NAMALWA (cell line): ENCODE measurements at regions not wholly inside any gene's neighbourhood (a gene's known extent, or its start where the extent isn't known, plus 50 kb on each side); places are given as distances from the start of the nearest gene placed in this dataset.
"Not testable (repeated sequence)": the region's sequence is repeated elsewhere in the genome, so short reads cannot be mapped to it uniquely, and the experiment has no call there.

Experiments used
- DNase-seq: peaks from one replicate; pipeline ENCODE4 v3.0.0-alpha.2; 2015; ENCODE audit warnings: low spot score

GRCh38 chrX:121172703-121173102 lies 125.3 kb downstream of the GLUD2 start:
- DNase-seq = no peak

- DNase-seq = no peak
Observed at GRCh38 chrX:121179972-121180371, 132.6 kb downstream of the GLUD2 start.

GRCh38 chrX:121191779-121192178 lies 144.4 kb downstream of the GLUD2 start:
- DNase-seq = no peak

GRCh38 chrX:121195719-121196118 lies 148.3 kb downstream of the GLUD2 start:
- DNase-seq = no peak

GRCh38 chrX:121196872-121197444 lies 149.5 kb downstream of the GLUD2 start:
- DNase-seq = not testable (repeated sequence)

- no peak for DNase-seq
Observed at GRCh38 chrX:121208563-121208962, 161.2 kb downstream of the GLUD2 start.

GRCh38 chrX:121216641-121217374 lies 169.4 kb downstream of the GLUD2 start:
- DNase-seq = no peak

GRCh38 chrX:121221322-121221977 lies 174.0 kb downstream of the GLUD2 start:
- no peak for DNase-seq

- no peak for DNase-seq
Observed at GRCh38 chrX:121227888-121228287, 180.5 kb downstream of the GLUD2 start.

GRCh38 chrX:121231566-121232358 lies 184.4 kb downstream of the GLUD2 start:
- DNase-seq = no peak

GRCh38 chrX:121236040-121236439 lies 188.6 kb downstream of the GLUD2 start:
- no peak for DNase-seq

- DNase-seq = no peak
Observed at GRCh38 chrX:121238093-121238492, 190.7 kb downstream of the GLUD2 start.

GRCh38 chrX:121244511-121244910 lies 197.1 kb downstream of the GLUD2 start:
- no peak for DNase-seq

- no peak for DNase-seq
Observed at GRCh38 chrX:121245763-121246162, 198.4 kb downstream of the GLUD2 start.

GRCh38 chrX:121254336-121254735 lies 206.9 kb downstream of the GLUD2 start:
- DNase-seq = peak; percentile 1

- DNase-seq = no peak
Observed at GRCh38 chrX:121256647-121257046, 209.2 kb downstream of the GLUD2 start.

GRCh38 chrX:121258545-121258944 lies 211.1 kb downstream of the GLUD2 start:
- DNase-seq = no peak

GRCh38 chrX:121259170-121259569 lies 211.8 kb downstream of the GLUD2 start:
- no peak for DNase-seq

GRCh38 chrX:121260596-121261240 lies 213.3 kb downstream of the GLUD2 start:
- DNase-seq = no peak

GRCh38 chrX:121283921-121284320 lies 236.5 kb downstream of the GLUD2 start:
- no peak for DNase-seq

- no peak for DNase-seq
Observed at GRCh38 chrX:121298499-121298898, 251.1 kb downstream of the GLUD2 start.

- no peak for DNase-seq
Observed at GRCh38 chrX:121301356-121301755, 253.9 kb downstream of the GLUD2 start.
